NB4 (cell line): ENCODE measurements at regions not wholly inside any gene's neighbourhood (a gene's known extent, or its start where the extent isn't known, plus 50 kb on each side); places are given as distances from the start of the nearest gene placed in this dataset.

Experiments
- POLR2A ChIP-seq: IDR thresholded peaks from 2 replicates; pipeline ENCODE4 v1.6.1; 2011; ENCODE audit warnings: mild to moderate bottlenecking; ENCODE audit not compliant: insufficient read length; ENCODE audit errors: extremely low read depth
- TF ChIP-seq, protein P1 (sequence below): IDR thresholded peaks from one replicate; pipeline ENCODE4 v1.5.1; 2012; ENCODE audit warnings: low read depth, low read length
- TF ChIP-seq, protein P2 (sequence below): IDR thresholded peaks from 2 replicates; pipeline ENCODE4 v1.6.1; 2011; ENCODE audit warnings: low read depth, low read length

DNA sequence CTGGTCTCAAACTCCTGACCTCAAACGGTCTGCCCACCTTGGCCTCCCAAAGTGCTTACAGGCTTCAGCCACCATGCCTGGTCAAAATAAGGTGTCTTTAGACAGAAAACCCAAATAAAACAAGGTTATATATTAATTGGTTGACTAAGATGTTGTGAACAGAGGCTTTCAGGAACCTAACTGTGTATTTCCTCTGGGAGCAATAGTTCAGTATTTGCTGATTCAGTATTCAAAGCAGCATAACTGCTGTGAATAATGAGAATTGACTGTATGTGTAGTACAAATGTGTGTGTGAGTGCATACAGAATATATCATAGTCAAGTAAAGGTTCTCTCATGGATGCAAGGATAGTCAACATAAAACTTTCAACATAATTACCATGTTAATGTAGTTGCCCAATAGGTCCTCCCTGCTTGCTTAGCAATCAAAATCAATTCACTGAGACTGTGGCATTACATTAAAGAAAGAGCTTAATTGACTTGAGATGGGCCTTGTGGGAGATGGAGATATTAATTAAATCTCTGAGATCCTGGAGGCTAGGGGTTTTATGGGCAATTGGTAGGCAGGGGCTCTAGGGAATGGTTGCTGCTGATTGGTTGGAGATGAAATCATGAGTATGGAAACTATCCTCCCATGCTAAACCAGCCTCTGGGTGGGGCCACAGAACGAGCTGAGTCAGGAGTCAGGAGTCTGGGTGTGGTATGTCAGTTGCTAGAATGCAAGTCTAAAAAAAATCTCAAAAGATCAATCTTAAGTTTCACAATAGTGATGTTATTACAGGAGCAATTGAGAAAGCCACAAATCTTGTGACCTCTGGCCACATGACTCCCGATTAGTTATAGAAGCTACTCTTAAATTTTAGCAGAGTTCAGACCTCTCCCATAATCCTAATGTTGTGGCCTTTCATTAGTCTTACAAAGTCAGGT is 162.7 kb downstream of the AKR1D1 start:
- no peak for TF ChIP-seq POLR2A
- TF ChIP-seq, protein P1, sequence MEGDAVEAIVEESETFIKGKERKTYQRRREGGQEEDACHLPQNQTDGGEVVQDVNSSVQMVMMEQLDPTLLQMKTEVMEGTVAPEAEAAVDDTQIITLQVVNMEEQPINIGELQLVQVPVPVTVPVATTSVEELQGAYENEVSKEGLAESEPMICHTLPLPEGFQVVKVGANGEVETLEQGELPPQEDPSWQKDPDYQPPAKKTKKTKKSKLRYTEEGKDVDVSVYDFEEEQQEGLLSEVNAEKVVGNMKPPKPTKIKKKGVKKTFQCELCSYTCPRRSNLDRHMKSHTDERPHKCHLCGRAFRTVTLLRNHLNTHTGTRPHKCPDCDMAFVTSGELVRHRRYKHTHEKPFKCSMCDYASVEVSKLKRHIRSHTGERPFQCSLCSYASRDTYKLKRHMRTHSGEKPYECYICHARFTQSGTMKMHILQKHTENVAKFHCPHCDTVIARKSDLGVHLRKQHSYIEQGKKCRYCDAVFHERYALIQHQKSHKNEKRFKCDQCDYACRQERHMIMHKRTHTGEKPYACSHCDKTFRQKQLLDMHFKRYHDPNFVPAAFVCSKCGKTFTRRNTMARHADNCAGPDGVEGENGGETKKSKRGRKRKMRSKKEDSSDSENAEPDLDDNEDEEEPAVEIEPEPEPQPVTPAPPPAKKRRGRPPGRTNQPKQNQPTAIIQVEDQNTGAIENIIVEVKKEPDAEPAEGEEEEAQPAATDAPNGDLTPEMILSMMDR = no peak
- TF ChIP-seq, protein P2, sequence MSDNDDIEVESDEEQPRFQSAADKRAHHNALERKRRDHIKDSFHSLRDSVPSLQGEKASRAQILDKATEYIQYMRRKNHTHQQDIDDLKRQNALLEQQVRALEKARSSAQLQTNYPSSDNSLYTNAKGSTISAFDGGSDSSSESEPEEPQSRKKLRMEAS = no peak
